Effector memory CD8-positive, alpha-beta T cell (primary cell): ENCODE measurements at regions not wholly inside any gene's neighbourhood (a gene's known extent, or its start where the extent isn't known, plus 50 kb on each side); places are given as distances from the start of the nearest gene placed in this dataset.
"Not testable (repeated sequence)": the region's sequence is repeated elsewhere in the genome, so short reads cannot be mapped to it uniquely, and the experiment has no call there.

Experiments
- ATAC-seq: fragments of 150-1000 bp; cut with Tn5 transposase; replicated peaks from 2 replicates; pipeline ENCODE4 v1.10.0; 2021; ENCODE audit warnings: mild to moderate bottlenecking, moderate library complexity
- DNase-seq, 3 experiments: peaks; one replicate each; pipeline ENCODE4 v3.0.0; 2021
- H3K27ac Mint-ChIP-seq, 2 donors: one replicate each; pipeline ENCODE4 v1.8.0; 2022; ENCODE audit warnings: mild to moderate bottlenecking in 2 of 2, mixed read lengths in 2 of 2, moderate library complexity in 2 of 2
- H3K27me3 Mint-ChIP-seq, 2 donors: one replicate each; pipeline ENCODE4 v1.8.0; 2022; ENCODE audit warnings: mixed read lengths in 2 of 2
- H3K36me3 Mint-ChIP-seq: one replicate; pipeline ENCODE4 v1.8.0; 2022; ENCODE audit warnings: mild to moderate bottlenecking, moderate library complexity, mixed read lengths; ENCODE audit not compliant: insufficient read depth
- H3K4me1 Mint-ChIP-seq, 2 donors: one replicate each; pipeline ENCODE4 v1.8.0; 2022; ENCODE audit warnings: low read depth in 2 of 2, mixed read lengths in 2 of 2
- H3K4me3 Mint-ChIP-seq, 2 donors: one replicate each; pipeline ENCODE4 v1.8.0; 2022; ENCODE audit warnings: mild to moderate bottlenecking in 2 of 2, mixed read lengths in 2 of 2, moderate library complexity in 2 of 2
- H3K9me3 Mint-ChIP-seq, 2 donors: one replicate each; pipeline ENCODE4 v1.8.0; 2022; ENCODE audit warnings: mixed read lengths in 2 of 2

- no peaks in the 10 kb centered on the region for H3K9me3 Mint-ChIP-seq
- peaks cover 8 to 15% of the 10 kb centered on the region in 2 donors for H3K4me1 Mint-ChIP-seq
- no peak overlapping the region for H3K27ac Mint-ChIP-seq
These were observed 418.5 kb downstream of the TMEM121 start for GRCh38 chr14:105944632-105945610.

GRCh38 chr14:105945896-105946295 is 419.5 kb downstream of the TMEM121 start:
- Mint-ChIP-seq H3K36me3 (no peaks in the 10 kb centered on the region), H3K27me3 (peaks cover 66 to 93% of the 10 kb centered on the region in 2 donors), H3K9me3 (no peaks in the 10 kb centered on the region), H3K4me3 (no peak overlapping the region), H3K4me1 (peaks cover 7 to 8% of the 10 kb centered on the region in 2 donors), H3K27ac (no peak overlapping the region)
- no peak for ATAC-seq
- DNase-seq, result no peak

More at GRCh38 chr14:105944632-105945610, 418.5 kb downstream of the TMEM121 start:
- DNase-seq (peak; percentile 65 to 72 (median 68)), ATAC-seq (peak; percentile 70)
- no peaks in the 10 kb centered on the region for H3K36me3 Mint-ChIP-seq
- H3K4me3 Mint-ChIP-seq, result peak overlapping the region in 1 of 2 donors; percentile 34
- peaks cover 63 to 84% of the 10 kb centered on the region in 2 donors for H3K27me3 Mint-ChIP-seq

DNA sequence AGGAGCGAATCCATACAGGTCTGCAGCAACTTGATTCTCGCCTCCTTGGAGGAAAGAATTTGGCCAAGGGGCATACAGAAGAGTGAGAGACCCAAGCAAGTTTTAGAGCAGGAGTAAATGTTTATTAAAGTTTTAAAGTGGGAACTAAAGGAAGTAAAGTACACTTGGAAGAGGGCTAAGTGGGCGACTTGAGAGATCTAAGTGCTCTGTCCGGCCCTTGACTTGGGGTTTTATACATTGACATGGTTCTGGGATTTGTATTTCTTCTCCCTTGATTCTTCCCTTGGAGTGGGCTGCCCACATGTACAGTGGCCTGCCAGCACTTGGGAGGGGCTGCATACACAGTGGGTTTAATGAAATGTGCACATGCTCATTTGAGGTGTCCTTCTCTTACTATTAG is 421.2 kb downstream of the TMEM121 start:
- Mint-ChIP-seq H3K4me1 (peaks cover 7 to 8% of the 10 kb centered on the region in 2 donors), H3K27me3 (peaks cover 63 to 93% of the 10 kb centered on the region in 2 donors), H3K9me3 (no peaks in the 10 kb centered on the region), H3K27ac (no peak overlapping the region), H3K36me3 (no peaks in the 10 kb centered on the region), H3K4me3 (no peak overlapping the region)
- no peak for DNase-seq
- ATAC-seq, result no peak

DNA sequence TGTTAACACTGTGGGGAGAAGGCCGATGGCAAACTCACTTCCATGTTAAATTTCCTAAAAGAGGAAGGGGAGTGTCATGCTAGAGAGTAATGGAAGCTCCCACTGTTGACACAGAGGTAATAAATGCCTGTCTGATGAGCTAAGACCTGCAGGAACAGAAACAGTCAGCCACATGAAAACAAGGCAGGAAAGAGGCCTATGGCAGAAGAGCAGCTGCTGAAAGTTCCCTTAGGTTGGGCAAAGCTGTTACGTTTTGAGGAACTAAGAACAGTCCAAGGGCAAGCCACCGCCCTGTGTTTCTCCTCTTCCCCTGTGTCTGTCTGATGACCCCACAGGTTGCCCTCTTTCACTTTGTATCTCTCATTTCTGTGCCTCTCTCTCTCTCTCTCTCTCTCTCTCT is 422.6 kb downstream of the TMEM121 start:
- H3K27ac Mint-ChIP-seq, H3K36me3 Mint-ChIP-seq, H3K4me3 Mint-ChIP-seq, H3K9me3 Mint-ChIP-seq, H3K4me1 Mint-ChIP-seq, DNase-seq: not testable (repeated sequence)
- H3K27me3 Mint-ChIP-seq, result peaks cover 71 to 97% of the 10 kb centered on the region in 2 donors
- peak; percentile 25 for ATAC-seq

- H3K27me3 Mint-ChIP-seq, result peaks cover 79 to 92% of the 10 kb centered on the region in 2 donors
- not testable (repeated sequence) for H3K4me1 Mint-ChIP-seq, H3K36me3 Mint-ChIP-seq, H3K9me3 Mint-ChIP-seq, H3K27ac Mint-ChIP-seq, DNase-seq, H3K4me3 Mint-ChIP-seq
- peak; percentile 37 for ATAC-seq
These were observed 424.0 kb downstream of the TMEM121 start for GRCh38 chr14:105950364-105950892.

DNA sequence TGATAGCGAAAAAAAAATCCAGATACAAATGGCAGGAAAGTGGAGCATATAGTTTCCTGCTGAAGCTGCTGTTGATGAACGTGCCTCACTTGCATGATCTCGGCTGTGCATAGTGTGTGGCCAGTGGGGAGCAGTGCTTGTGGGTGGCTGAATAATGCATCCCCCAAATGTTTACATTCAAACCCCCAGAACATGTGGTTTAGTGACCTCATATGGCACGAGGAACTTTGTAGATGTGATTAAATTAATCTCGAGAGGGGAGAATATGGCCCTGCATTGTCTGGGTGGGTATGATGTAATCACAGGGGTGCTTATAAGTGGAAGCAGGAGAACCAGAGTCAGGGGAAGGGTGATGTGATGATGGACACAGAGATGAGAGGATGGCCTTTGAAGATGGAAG is 425.0 kb downstream of the TMEM121 start:
- Mint-ChIP-seq H3K27me3 (peaks cover 71 to 82% of the 10 kb centered on the region in 2 donors), H3K36me3 (no peaks in the 10 kb centered on the region), H3K4me1 (no peaks in the 10 kb centered on the region), H3K9me3 (no peaks in the 10 kb centered on the region), H3K4me3 (no peak overlapping the region), H3K27ac (no peak overlapping the region)
- ATAC-seq (no peak), DNase-seq (no peak)

GRCh38 chr14:105952222-105952621 is 425.8 kb downstream of the TMEM121 start:
- no peak overlapping the region for H3K27ac Mint-ChIP-seq
- H3K36me3 Mint-ChIP-seq, result no peaks in the 10 kb centered on the region
- no peaks in the 10 kb centered on the region for H3K4me1 Mint-ChIP-seq
- no peak overlapping the region for H3K4me3 Mint-ChIP-seq
- ATAC-seq (no peak), DNase-seq (no peak)
- peaks cover 66 to 74% of the 10 kb centered on the region in 2 donors for H3K27me3 Mint-ChIP-seq
- H3K9me3 Mint-ChIP-seq, result no peaks in the 10 kb centered on the region

- no peak overlapping the region for H3K4me3 Mint-ChIP-seq
- no peaks in the 10 kb centered on the region for H3K9me3 Mint-ChIP-seq
- ATAC-seq, result no peak
- DNase-seq, result no peak
- H3K27me3 Mint-ChIP-seq, result peaks cover 70 to 73% of the 10 kb centered on the region in 2 donors
- H3K27ac Mint-ChIP-seq, result no peak overlapping the region
- no peaks in the 10 kb centered on the region for H3K36me3 Mint-ChIP-seq
- no peaks in the 10 kb centered on the region for H3K4me1 Mint-ChIP-seq
These were observed 426.4 kb downstream of the TMEM121 start for GRCh38 chr14:105952826-105953225.

DNA sequence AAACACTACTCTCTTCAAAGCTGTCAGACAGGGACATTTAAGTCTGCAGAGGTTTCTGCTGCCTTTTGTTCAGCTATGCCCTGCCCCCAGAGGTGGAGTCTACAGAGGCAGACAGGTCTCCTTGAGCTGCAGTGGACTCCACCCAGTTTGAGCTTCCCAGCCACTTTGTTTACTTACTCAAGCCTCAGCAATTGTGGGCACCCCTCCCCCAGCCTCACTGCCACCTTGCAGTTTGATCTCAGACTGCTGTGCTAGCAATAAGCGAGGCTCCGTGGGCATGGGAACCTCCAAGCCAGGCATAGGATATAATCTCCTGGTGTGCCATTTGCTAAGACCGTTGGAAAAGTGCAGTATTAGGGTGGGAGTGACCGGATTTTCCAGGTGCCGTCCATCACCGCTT is 435.2 kb downstream of the TMEM121 start:
- not testable (repeated sequence) for H3K4me1 Mint-ChIP-seq, H3K27ac Mint-ChIP-seq, DNase-seq, H3K36me3 Mint-ChIP-seq, H3K4me3 Mint-ChIP-seq, H3K9me3 Mint-ChIP-seq, ATAC-seq
- peaks cover 58 to 86% of the 10 kb centered on the region in 2 donors for H3K27me3 Mint-ChIP-seq

DNA sequence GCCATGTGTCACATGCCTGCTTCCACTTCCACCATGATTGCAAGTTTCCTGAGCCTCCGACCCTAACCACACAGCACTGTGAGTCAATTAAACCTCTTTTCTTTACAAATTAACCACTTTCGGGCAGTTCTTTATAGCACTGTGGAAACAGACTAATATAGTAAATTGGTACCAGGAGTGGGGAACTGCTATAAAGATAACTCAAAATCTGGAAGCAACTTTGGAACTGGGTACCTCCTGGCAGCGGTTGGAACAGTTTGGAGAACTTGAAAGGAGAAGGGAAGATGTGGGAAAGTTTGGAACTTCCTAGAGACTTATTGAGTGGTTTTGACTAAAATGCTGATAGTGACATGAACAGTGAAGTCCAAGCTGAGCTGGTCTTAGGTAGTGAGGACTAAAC is 436.1 kb downstream of the TMEM121 start:
- Mint-ChIP-seq H3K36me3 (no peaks in the 10 kb centered on the region), H3K4me1 (no peaks in the 10 kb centered on the region), H3K4me3 (no peak overlapping the region), H3K27me3 (peaks cover 61 to 93% of the 10 kb centered on the region in 2 donors), H3K27ac (no peak overlapping the region), H3K9me3 (peaks cover 0 to 3% of the 10 kb centered on the region in 2 donors)
- ATAC-seq (no peak), DNase-seq (no peak)

DNA sequence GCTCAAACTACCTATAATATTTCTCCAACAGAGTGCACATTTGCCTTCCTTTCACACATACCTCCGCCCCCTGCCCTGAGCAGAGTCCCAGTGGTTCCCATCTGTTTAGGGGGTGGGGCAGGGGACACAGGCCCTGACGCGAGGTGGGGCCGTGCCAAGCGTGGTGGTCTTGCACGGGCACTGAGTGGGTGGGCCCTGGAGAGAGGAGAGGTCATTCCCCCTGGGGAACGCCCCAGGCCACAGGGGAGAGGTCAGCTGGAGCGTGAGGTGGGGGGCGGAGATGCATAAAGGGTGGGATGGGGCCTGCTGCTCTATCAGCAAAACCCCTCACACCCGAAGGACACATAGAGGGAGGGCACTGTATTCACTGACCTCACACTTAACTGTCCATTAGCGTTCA is 441.9 kb downstream of the TMEM121 start:
- peaks cover 0 to 2% of the 10 kb centered on the region in 2 donors for H3K4me1 Mint-ChIP-seq
- ATAC-seq, result no peak
- H3K27me3 Mint-ChIP-seq, result peaks cover 68 to 95% of the 10 kb centered on the region in 2 donors

GRCh38 chr14:105969026-105969425 is 442.6 kb downstream of the TMEM121 start:
- H3K36me3 Mint-ChIP-seq, H3K27ac Mint-ChIP-seq, H3K4me3 Mint-ChIP-seq, ATAC-seq, H3K9me3 Mint-ChIP-seq, H3K4me1 Mint-ChIP-seq, DNase-seq: not testable (repeated sequence)
- peaks cover 69 to 95% of the 10 kb centered on the region in 2 donors for H3K27me3 Mint-ChIP-seq

More for the DNA sequence above, 441.9 kb downstream of the TMEM121 start:
- Mint-ChIP-seq H3K36me3 (no peaks in the 10 kb centered on the region), H3K4me3 (no peak overlapping the region), H3K9me3 (no peaks in the 10 kb centered on the region), H3K27ac (no peak overlapping the region)
- DNase-seq, result no peak

GRCh38 chr14:105970821-105971220 is 444.4 kb downstream of the TMEM121 start:
- ATAC-seq, H3K4me1 Mint-ChIP-seq, H3K36me3 Mint-ChIP-seq, H3K9me3 Mint-ChIP-seq, H3K4me3 Mint-ChIP-seq, DNase-seq, H3K27ac Mint-ChIP-seq: not testable (repeated sequence)
- peaks cover 73 to 99% of the 10 kb centered on the region in 2 donors for H3K27me3 Mint-ChIP-seq
